Endothelial cell of umbilical vein (primary cell): ENCODE measurements at regions not wholly inside any gene's neighbourhood (a gene's known extent, or its start where the extent isn't known, plus 50 kb on each side); places are given as distances from the start of the nearest gene placed in this dataset.

ENCODE experiments used
- BruUV-seq: library from RNA; stranded (reverse); fragments of 400-500 nt; replicated peaks from 2 replicates; lab custom pipeline; 2021; lab: Mats Ljungman, UMichigan
- CTCF ChIA-PET: fragments of 300-600, 350-600 bp; sonication (Branson Sonifier 250); formaldehyde crosslinking; loops from one replicate; lab custom pipeline; 2021; ENCODE audit warnings: antibody characterized with exemption, inconsistent platforms; lab: Charles Lee
- POLR2A ChIA-PET: fragments of 300-600, 350-600 bp; sonication (Branson Sonifier 250); formaldehyde crosslinking; loops from one replicate; lab custom pipeline; 2021; ENCODE audit warnings: antibody characterized with exemption, inconsistent platforms; lab: Charles Lee
- DNase-seq: peaks from one replicate; pipeline ENCODE4 v3.0.0-alpha.2; 2011; ENCODE audit warnings: low read depth, low spot score
- FAIRE-seq: peaks from 2 replicates; lab custom pipeline; 2011; peaks lifted over from hg19 to GRCh38; lab: Jason Lieb, UNC
- H2AFZ ChIP-seq: 2 replicates; pipeline ENCODE4 v1.6.0; 2012; ENCODE audit warnings: low read depth, low read length, control low read depth, inconsistent platforms
- H3K27ac ChIP-seq: 2 replicates; pipeline ENCODE4 v1.5.1; 2011; ENCODE audit warnings: low read depth, mild to moderate bottlenecking, control low read depth, low read length, moderate library complexity; ENCODE audit not compliant: insufficient read depth
- H3K27me3 ChIP-seq, 2 experiments: 2 replicates each; pipeline versions ENCODE4 v1.6.0 to v1.6.1; 2011; ENCODE audit warnings: low read length in 2 of 2, mixed read lengths in 1 of 2; ENCODE audit not compliant: control insufficient read depth in 2 of 2, insufficient read depth in 2 of 2
- H3K36me3 ChIP-seq, 2 experiments: 2 replicates in 1 of 2; 3 replicates in 1 of 2; pipeline ENCODE4 v1.5.1; 2011; ENCODE audit warnings: low read length in 2 of 2, mild to moderate bottlenecking in 1 of 2, moderate library complexity in 1 of 2; ENCODE audit not compliant: control insufficient read depth in 2 of 2, insufficient read depth in 2 of 2; ENCODE audit errors: extremely low read depth in 1 of 2
- H3K4me1 ChIP-seq: 3 replicates; pipeline ENCODE4 v1.5.1; 2011; ENCODE audit warnings: mild to moderate bottlenecking, low read length; ENCODE audit not compliant: control insufficient read depth, insufficient read depth; ENCODE audit errors: extremely low read depth
- H3K4me2 ChIP-seq: 2 replicates; pipeline ENCODE4 v1.6.1; 2011; ENCODE audit warnings: low read length, control low read depth, mixed read lengths; ENCODE audit not compliant: insufficient read depth
- H3K4me3 ChIP-seq, 3 experiments: fragments of 200-600 bp in 1 of 3; sonication (generic), shearing (Covaris generic) in 1 of 3; replicated peaks in 1 of 3; 2 replicates each; pipeline ENCODE4 v1.5.1; 2011 to 2016; ENCODE audit warnings: control low read depth in 3 of 3, low read length in 3 of 3, mild to moderate bottlenecking in 2 of 3, inconsistent platforms in 1 of 3, low read depth in 1 of 3, moderate library complexity in 1 of 3; ENCODE audit not compliant: insufficient read depth in 1 of 3
- H3K79me2 ChIP-seq: 2 replicates; pipeline ENCODE4 v1.6.0; 2012; ENCODE audit warnings: low read length, inconsistent platforms; ENCODE audit not compliant: control insufficient read depth, insufficient read depth
- H3K9ac ChIP-seq: replicated peaks from 2 replicates; pipeline ENCODE3; 2011; ENCODE audit warnings: low read length, control low read depth; ENCODE audit not compliant: insufficient read depth; ENCODE audit errors: extremely low read depth
- H3K9me1 ChIP-seq: replicated peaks from 3 replicates; pipeline ENCODE4 v1.6.0; 2011; ENCODE audit warnings: mild to moderate bottlenecking, low read length; ENCODE audit not compliant: control insufficient read depth, insufficient read depth; ENCODE audit errors: extremely low read depth
- H3K9me3 ChIP-seq: replicated peaks from 2 replicates; pipeline ENCODE4 v1.5.1; 2012; ENCODE audit warnings: low read length, inconsistent platforms; ENCODE audit not compliant: control insufficient read depth, insufficient read depth
- H4K20me1 ChIP-seq: replicated peaks from 2 replicates; pipeline ENCODE3; 2011; ENCODE audit warnings: mild to moderate bottlenecking, low read length; ENCODE audit not compliant: control insufficient read depth, insufficient read depth; ENCODE audit errors: extremely low read depth
- EZH2 ChIP-seq: IDR thresholded peaks from 2 replicates; pipeline ENCODE4 v1.6.1; 2012; ENCODE audit warnings: borderline replicate concordance, low read depth, mild to moderate bottlenecking, moderate library complexity, low read length, inconsistent platforms; ENCODE audit not compliant: severe bottlenecking
- FOS ChIP-seq: IDR thresholded peaks from 2 replicates; pipeline ENCODE4 v1.6.1; 2011; ENCODE audit warnings: mild to moderate bottlenecking, low read length, moderate library complexity, borderline replicate concordance; ENCODE audit not compliant: insufficient read depth
- GATA2 ChIP-seq: IDR thresholded peaks from 2 replicates; pipeline ENCODE4 v1.7.0; 2011; ENCODE audit warnings: low read depth, mild to moderate bottlenecking, moderate library complexity, mixed read lengths, low read length; ENCODE audit not compliant: insufficient read length, insufficient read depth
- JUN ChIP-seq: IDR thresholded peaks from 2 replicates; pipeline ENCODE4 v1.6.1; 2011; ENCODE audit warnings: borderline replicate concordance, low read depth; ENCODE audit not compliant: insufficient read length, insufficient read depth
- MYC ChIP-seq: IDR thresholded peaks from one replicate; pipeline ENCODE4 v1.6.1; 2011; ENCODE audit warnings: mild to moderate bottlenecking, low read depth, low read length
- POLR2AphosphoS5 ChIP-seq: IDR thresholded peaks from 2 replicates; pipeline ENCODE4 v1.6.1; 2012; ENCODE audit warnings: low read depth, mild to moderate bottlenecking, control low read depth, low read length, moderate library complexity; ENCODE audit not compliant: insufficient read depth
- dilution Hi-C: fragments of 300-500 bp; cut with MboI; formaldehyde crosslinking; loops from one replicate; pipeline ENCODE4 v1.15.0; 2019; ENCODE audit warnings: low sequenced_read_pairs; ENCODE audit not compliant: extremely low pct_ligation_motif_present
- intact Hi-C: fragments of 100-400 bp; cut with micrococcal nuclease; formaldehyde crosslinking; loops from one replicate; pipeline ENCODE4 v1.10.0; 2022
- TF ChIP-seq, protein P1 (sequence below): IDR thresholded peaks from 2 replicates; pipeline ENCODE4 v1.6.1; 2011; ENCODE audit not compliant: insufficient read depth, insufficient read length
- TF ChIP-seq, protein P2 (sequence below), 2 donors: IDR thresholded peaks; 1 replicate in 1 of 2; 2 replicates in 1 of 2; pipeline ENCODE4 v1.5.1; 2011; ENCODE audit warnings: low read length in 2 of 2, mild to moderate bottlenecking in 2 of 2, moderate library complexity in 2 of 2, control low read depth in 1 of 2, inconsistent platforms in 1 of 2, low read depth in 1 of 2; ENCODE audit not compliant: insufficient read depth in 1 of 2; ENCODE audit errors: extremely low read depth in 1 of 2

GRCh38 chr18:72261590-72261989 is 282.6 kb downstream of the CBLN2 start:
- intact Hi-C loops (no loop called here), dilution Hi-C loops (no loop called here)
- no peak overlapping the region for H3K4me2 ChIP-seq
- H3K79me2 ChIP-seq = no peaks in the 10 kb centered on the region
- H2AFZ ChIP-seq = no peak overlapping the region
- no peaks in the 10 kb centered on the region for H3K36me3 ChIP-seq
- H3K27ac ChIP-seq = no peak overlapping the region
- no peaks in the 10 kb centered on the region for H3K9me1 ChIP-seq
- H3K4me3 ChIP-seq = no peak overlapping the region
- no TSS peak for BruUV-seq
- no peak for TF ChIP-seq FOS
- no peak for TF ChIP-seq EZH2
- TF ChIP-seq POLR2AphosphoS5 = no peak
- no peak for TF ChIP-seq MYC
- no peak for TF ChIP-seq GATA2
- no peak for TF ChIP-seq JUN
- TF ChIP-seq, protein P1, sequence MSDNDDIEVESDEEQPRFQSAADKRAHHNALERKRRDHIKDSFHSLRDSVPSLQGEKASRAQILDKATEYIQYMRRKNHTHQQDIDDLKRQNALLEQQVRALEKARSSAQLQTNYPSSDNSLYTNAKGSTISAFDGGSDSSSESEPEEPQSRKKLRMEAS = no peak
- TF ChIP-seq, protein P2, sequence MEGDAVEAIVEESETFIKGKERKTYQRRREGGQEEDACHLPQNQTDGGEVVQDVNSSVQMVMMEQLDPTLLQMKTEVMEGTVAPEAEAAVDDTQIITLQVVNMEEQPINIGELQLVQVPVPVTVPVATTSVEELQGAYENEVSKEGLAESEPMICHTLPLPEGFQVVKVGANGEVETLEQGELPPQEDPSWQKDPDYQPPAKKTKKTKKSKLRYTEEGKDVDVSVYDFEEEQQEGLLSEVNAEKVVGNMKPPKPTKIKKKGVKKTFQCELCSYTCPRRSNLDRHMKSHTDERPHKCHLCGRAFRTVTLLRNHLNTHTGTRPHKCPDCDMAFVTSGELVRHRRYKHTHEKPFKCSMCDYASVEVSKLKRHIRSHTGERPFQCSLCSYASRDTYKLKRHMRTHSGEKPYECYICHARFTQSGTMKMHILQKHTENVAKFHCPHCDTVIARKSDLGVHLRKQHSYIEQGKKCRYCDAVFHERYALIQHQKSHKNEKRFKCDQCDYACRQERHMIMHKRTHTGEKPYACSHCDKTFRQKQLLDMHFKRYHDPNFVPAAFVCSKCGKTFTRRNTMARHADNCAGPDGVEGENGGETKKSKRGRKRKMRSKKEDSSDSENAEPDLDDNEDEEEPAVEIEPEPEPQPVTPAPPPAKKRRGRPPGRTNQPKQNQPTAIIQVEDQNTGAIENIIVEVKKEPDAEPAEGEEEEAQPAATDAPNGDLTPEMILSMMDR (IDR thresholded peaks at IDR 0.05; ENCODE audit: extremely low read depth in 1 of 2, insufficient read depth in 1 of 2, low read depth in 1 of 2, low read length in 2 of 2) = no peak
- H3K9ac ChIP-seq = no peak overlapping the region
- no peak for FAIRE-seq
- no peak for DNase-seq
- H3K9me3 ChIP-seq = no peaks in the 10 kb centered on the region
- ChIA-PET CTCF (no interaction called here), POLR2A (no interaction called here)
- H3K4me1 ChIP-seq = no peaks in the 10 kb centered on the region
- H3K27me3 ChIP-seq = no peaks in the 10 kb centered on the region
- no peaks in the 10 kb centered on the region for H4K20me1 ChIP-seq
